ENCODE measurements at regions not wholly inside any gene's neighbourhood (a gene's known extent, or its start where the extent isn't known, plus 50 kb on each side); places are given as distances from the start of the nearest gene placed in this dataset.

DNA sequence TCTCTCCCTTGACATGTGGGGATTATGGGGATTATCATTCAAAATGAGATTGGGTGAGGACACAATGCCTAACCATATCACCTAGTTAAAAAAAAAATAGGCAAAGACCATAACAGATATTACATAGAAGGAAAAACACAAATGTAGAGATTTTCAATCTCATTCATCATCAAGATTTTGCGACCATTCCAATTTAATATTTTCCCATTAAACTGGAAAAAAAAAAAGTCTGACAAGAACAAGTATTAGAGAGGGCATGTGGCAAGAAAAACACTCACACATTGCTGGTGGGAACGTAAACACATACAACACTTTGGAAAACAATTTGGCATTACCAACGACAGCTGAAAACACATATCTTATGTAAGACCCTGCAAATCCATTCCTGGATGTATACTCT, 71.0 kb upstream of the MYCN start:
- no peak for DNase-seq

DNA sequence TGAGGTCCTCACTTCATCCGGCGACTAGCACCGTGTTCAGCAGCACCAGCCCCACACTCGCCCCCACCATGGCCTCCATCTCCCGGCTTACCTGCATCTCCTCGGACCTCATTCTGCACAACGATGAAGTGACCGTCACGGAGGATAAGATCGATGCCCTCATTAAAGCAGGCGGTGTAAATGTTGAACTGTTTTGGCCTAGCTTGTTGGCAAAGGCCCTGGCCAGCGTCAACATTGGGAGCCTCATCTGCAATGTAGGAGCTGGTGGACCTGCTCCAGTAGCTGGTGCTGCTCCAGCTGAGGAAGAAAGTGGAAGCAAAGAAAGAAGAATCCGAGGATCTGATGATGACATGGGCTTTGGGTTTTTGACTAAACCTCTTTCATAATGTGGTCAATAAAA, 70.5 kb upstream of the MYCN start:
- DNase-seq: no peak

- DNase-seq: no peak
These were observed 69.8 kb upstream of the MYCN start for GRCh38 chr2:15870565-15870964.

- no peak for DNase-seq
These were observed 69.0 kb upstream of the MYCN start for GRCh38 chr2:15871239-15871783.

DNA sequence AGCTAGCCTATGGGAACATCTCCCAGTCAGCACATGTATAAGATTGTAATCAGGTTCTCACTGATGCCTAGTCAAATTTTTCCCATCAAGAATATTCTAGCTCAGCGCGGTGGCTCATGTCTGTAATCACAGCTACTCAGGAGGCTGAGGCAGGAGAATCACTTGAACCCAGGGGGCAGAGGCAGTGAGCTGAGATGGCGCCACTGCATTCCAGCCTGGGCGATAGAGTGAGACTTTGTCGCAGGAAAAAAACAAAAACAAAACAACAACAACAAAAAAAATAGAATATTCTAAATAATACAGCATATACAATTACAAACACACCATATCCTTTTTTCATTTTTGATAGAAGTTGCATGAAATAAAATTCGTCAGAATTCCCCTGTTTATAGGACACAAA, 67.5 kb upstream of the MYCN start:
- DNase-seq: no peak

DNA sequence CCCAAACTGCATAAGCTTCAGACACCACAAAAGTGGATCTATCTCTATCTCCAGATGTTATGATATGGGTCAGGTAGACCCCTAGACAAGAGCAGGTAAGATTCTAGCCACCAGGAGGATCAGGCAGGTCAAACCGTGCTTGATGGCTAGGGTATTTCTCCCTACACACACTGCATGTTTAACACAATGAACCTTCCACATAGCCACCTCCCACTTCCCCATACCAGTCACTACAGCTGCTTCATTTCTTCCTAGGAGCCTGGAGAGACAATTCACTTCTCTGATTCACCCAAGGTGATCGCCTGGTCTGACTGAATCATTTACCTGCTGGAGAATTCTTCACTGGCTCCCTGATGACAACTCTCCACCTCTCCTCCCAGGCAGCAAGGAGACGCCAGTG, 66.0 kb upstream of the MYCN start:
- DNase-seq: no peak

DNA sequence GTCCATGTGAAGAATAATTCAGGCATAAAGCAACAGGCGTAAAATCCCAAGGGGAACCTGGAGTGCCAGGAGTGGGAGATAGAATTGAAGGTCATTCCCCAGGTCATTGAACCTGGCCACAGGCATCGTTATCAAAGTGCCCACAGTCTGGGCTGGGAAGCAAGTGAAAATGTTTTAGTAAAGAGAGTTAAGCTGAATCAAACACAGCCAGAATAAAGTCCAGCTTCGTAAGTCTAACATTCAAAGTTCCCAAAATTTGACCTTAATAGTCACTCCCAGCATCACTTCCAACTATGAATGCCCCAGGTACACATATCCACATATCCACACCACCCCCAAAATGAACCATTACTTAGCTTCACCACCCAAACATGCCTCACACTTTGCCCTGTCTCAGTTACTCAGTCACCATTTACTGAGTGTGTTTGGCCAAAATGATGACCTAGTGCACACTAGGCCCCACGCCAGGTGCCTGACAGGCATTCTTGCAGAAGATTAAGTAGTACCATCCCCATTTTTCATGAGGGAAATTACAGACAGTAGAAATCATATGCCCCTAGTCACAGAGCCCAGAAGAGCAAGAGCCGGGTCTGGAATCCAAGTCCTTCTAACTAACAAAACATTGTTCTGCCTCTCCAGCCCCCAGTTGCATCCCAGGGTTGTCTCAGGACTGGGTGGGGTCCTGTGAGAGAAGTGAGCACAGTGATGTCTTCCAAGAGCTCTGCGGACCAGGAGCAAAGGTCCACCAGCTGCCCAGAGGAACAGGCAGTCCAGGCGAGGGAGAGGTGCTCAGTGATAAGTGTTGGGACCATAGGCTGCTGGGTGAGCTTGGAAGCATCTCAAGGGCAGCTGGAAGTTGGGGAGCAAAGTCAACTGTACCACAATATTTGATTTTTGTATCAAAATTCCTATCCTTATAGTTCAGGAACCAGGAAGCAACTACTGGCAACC, 65.2 kb upstream of the MYCN start:
- no peak for DNase-seq

DNA sequence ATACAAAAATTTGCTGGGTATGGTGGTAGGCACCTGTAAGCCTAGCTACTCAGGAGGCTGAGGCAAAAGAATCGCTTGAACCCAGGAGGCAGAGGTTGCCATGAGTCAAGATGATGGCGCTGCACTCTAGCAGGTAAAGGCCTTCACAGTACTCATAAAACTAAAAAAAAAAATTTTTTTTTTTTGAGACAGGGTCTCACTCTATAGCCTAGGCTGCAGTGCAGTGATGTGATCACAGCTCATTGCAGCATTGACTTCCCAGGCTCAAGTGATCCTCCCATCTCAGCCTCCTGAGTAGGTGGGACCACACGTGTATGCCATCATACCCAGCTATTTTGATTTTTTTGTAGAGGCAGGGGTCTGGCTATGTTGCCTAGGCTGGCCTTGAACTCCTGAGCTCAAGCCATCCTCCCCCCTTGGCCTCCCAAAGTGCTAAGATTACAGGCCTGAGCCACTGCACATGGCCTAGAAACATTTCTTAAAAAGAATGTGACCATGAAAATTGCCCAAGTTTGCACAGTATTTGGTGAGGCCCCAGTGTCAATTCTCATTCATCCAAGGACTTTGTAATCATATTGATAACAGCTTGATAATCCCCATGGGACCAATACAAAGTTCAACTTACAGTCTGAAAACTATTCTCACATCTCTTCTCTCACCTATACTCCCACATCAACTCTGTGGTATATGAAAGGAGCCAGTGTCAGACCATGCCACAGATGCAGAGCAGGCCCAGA, 64.2 kb upstream of the MYCN start:
- DNase-seq: no peak

DNA sequence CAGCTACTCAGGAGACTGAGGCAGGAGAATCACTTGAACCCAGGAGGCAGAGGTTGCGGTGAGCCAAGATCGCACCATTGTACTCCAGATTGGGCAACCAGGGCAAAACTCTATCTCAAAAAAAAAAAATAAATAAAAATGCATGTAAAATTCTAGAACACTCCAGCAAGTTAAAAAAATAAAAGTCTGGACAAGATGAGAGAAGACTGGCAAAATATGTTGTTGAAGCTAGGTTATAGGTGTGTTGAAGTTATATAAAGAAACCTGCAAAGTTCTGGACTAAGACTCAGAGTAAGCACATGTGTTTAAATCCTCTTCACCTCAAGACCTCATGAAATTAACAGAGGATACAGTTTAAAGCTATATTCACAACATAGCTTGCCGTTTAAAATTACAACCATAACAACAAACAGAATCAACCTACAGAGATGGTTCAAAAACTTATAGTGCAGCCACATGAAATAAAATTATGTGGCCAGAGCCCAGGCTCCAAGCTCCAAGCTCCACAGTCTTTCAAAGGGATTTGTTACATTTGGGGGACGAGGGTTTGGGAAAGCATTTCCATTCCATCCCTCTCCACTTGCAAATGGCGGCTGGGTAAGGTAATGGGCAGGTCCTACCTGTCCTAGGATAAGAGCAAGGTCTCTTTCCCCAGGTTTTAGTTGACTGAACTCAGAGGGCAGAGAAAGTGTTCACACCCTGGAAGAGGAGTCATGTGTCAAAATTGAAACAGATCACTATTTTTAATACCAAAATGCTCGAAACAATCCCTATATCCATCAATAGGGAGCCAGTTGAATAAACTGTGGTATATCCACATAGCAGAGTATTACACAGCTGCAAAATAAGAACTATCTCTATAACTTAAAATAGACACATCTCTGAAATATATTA, 59.9 kb upstream of the MYCN start:
- no peak for DNase-seq

DNA sequence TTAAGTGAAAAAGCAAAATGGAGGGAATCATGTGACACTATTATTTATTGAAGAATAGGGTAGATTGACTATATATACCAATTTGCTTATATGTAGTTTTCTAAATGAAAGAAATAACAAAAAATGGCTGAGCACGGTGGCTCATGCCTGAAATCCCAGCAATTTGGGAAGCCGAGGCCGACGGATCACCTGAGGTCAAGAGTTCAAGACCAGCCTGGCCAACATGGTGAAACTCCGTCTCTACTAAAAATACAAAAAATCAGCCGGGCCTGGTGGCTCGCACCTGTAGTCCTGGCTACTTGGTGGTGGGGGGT, 59.3 kb upstream of the MYCN start:
- DNase-seq: no peak

GRCh38 chr2:15881676-15882075, 58.7 kb upstream of the MYCN start:
- DNase-seq: no peak

- no peak for DNase-seq
These were observed 57.4 kb upstream of the MYCN start for GRCh38 chr2:15882761-15883497.

DNA sequence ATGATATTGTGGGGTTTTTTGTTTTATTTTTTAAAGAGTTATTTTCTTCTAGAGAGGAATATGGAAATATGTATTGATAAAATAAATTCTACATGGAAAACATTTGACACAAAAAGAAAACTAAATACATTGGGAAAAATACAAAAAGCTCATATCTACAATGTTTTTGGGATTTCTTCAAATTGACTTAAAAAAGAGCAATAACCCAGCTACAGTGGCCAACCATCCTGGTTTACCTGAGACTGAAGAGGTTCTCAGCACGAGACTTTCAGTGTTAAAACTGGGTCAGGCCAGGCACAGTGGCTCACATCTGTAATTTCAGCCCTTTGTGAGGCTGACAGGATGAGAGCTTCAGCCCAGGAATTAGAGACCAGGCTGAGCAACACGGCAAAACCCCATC, 56.7 kb upstream of the MYCN start:
- no peak for DNase-seq

GRCh38 chr2:15884790-15885189, 55.6 kb upstream of the MYCN start:
- DNase-seq: no peak

DNA sequence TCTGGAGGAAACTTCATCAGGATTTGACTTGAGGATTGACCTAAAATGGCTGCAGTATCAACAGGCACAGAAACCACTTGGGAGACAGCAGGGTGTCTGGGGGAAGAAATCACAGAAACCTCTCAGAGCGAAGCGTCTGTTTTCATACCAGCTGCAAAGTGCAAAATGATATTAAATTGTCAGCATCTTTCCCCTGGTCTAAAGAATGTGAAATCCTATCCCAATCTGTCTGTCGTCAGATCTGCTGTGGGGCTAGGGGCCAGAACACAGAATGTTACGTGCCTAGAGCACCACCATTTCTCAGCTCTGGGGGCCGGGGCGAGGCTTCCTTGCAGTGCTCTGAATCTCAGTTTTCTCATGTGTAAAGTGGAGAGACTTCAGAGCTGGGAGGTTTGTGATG, 54.1 kb upstream of the MYCN start:
- DNase-seq: peak; percentile 4

DNA sequence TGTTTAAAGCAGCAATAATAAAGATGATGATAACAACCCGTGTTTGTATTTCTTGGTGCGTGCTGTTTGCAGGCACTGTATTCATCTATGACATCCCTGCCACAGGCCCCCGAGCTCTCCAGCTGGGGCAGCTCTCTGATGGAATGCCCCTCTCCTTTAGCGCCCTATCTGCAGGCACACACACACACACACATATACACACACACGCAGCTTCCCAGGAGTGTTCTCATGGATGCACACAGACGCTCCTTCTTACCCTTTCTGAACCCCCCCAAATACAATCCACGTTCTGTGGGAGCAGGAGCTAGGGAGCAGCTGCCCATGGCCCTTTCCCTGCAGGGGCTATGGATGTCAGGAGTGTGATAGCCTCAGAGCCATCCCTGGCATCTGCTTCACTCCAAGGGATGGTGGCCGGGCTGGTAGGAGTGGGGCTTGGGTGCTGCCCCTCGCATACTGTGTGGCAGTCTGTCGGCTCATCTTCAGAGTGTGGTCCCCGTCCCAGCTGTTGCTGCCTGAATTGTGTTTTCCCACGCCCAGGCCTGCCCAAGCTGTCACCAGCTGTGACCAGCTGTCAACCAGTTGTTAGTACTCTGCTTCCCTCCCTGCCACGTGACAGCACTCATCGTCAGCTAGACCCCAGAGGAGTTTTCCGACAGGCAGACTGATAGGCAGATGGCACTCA, 50.8 kb upstream of the MYCN start:
- DNase-seq: peak; percentile 85

- no peak for DNase-seq
These were observed 50.1 kb upstream of the MYCN start for GRCh38 chr2:15890124-15890754.

Data from NCI-H2171 treated with DMSO at 0.1 percent for 48 hours (cell line).